GM23338 (cell line): ENCODE measurements at regions not wholly inside any gene's neighbourhood (a gene's known extent, or its start where the extent isn't known, plus 50 kb on each side); places are given as distances from the start of the nearest gene placed in this dataset.

Source experiments
- ATAC-seq: fragments of 200-7000 bp; cut with Tn5 transposase; 3 replicates; pipeline ENCODE4 v1.9.1; 2020
- DNase-seq: peaks from one replicate; pipeline ENCODE4 v3.0.0-alpha.2; 2015; ENCODE audit warnings: low spot score
- H2AFZ ChIP-seq: fragments of 200-600 bp; sonication (generic); 2 replicates; pipeline ENCODE4 v1.8.0; 2016; ENCODE audit warnings: antibody characterized with exemption, mild to moderate bottlenecking, moderate library complexity
- H3F3A ChIP-seq: fragments of 200-600 bp; sonication (generic); replicated peaks from 2 replicates; pipeline ENCODE4 v1.8.0; 2017; ENCODE audit warnings: antibody characterized with exemption, mixed run types, low read depth
- H3K27ac ChIP-seq: fragments of 200-600 bp; sonication (generic); 2 replicates; pipeline ENCODE4 v1.6.1; 2016; ENCODE audit warnings: low read depth
- H3K27me3 ChIP-seq: fragments of 200-600 bp; sonication (generic); 2 replicates; pipeline ENCODE4 v1.8.0; 2016; ENCODE audit warnings: mild to moderate bottlenecking, mixed run types, moderate library complexity; ENCODE audit not compliant: insufficient read depth
- H3K36me3 ChIP-seq: fragments of 200-600 bp; sonication (generic); 2 replicates; pipeline ENCODE4 v1.8.0; 2016; ENCODE audit warnings: mild to moderate bottlenecking; ENCODE audit not compliant: insufficient read depth
- H3K4me1 ChIP-seq: fragments of 200-600 bp; sonication (generic); 2 replicates; pipeline ENCODE4 v1.8.0; 2016; ENCODE audit warnings: mild to moderate bottlenecking, moderate library complexity; ENCODE audit not compliant: insufficient read depth
- H3K4me2 ChIP-seq: fragments of 200-600 bp; sonication (generic); 2 replicates; pipeline ENCODE4 v1.7.1; 2017; ENCODE audit warnings: mixed run types
- H3K4me3 ChIP-seq: fragments of 200-600 bp; sonication (generic); 2 replicates; pipeline ENCODE4 v1.6.1; 2016; ENCODE audit warnings: mixed run types
- H3K79me2 ChIP-seq: fragments of 200-600 bp; sonication (generic); replicated peaks from 2 replicates; pipeline ENCODE4 v1.8.0; 2017; ENCODE audit warnings: mild to moderate bottlenecking; ENCODE audit not compliant: insufficient read depth
- H3K9me2 ChIP-seq: fragments of 200-600 bp; sonication (generic); 2 replicates; pipeline ENCODE4 v1.8.0; 2017; ENCODE audit not compliant: insufficient read depth
- H4K20me1 ChIP-seq: fragments of 200-600 bp; sonication (generic); replicated peaks from 2 replicates; pipeline ENCODE4 v1.8.0; 2017; ENCODE audit warnings: mild to moderate bottlenecking; ENCODE audit not compliant: insufficient read depth
- H3K27ac Mint-ChIP-seq: 2 replicates; pipeline ENCODE4 v1.8.0; 2020; ENCODE audit warnings: inconsistent platforms, mild to moderate bottlenecking, moderate library complexity, mixed read lengths
- H3K27me3 Mint-ChIP-seq: 3 replicates; pipeline ENCODE4 v1.8.0; 2022; ENCODE audit warnings: low read depth, mild to moderate bottlenecking, moderate library complexity, mixed read lengths, inconsistent platforms; ENCODE audit not compliant: insufficient read depth, poor library complexity
- H3K36me3 Mint-ChIP-seq: 3 replicates; pipeline ENCODE4 v1.8.0; 2021; ENCODE audit warnings: low read depth, mild to moderate bottlenecking, inconsistent platforms, moderate library complexity, mixed read lengths
- H3K4me1 Mint-ChIP-seq: 3 replicates; pipeline ENCODE4 v1.8.0; 2020; ENCODE audit warnings: mild to moderate bottlenecking, inconsistent platforms, mixed read lengths
- H3K4me3 Mint-ChIP-seq: 3 replicates; pipeline ENCODE4 v1.8.0; 2021; ENCODE audit warnings: moderate library complexity, mild to moderate bottlenecking, inconsistent platforms, mixed read lengths
- H3K9me3 Mint-ChIP-seq: 3 replicates; pipeline ENCODE4 v1.8.0; 2020; ENCODE audit warnings: moderate library complexity, mild to moderate bottlenecking, inconsistent platforms, mixed read lengths
- EZH2 ChIP-seq: fragments of 200-600 bp; sonication (generic); IDR thresholded peaks from one replicate; pipeline ENCODE4 v1.8.0; 2017; ENCODE audit warnings: antibody characterized with exemption, mild to moderate bottlenecking, low read depth; ENCODE audit not compliant: unreplicated experiment
- EZH2phosphoT487 ChIP-seq: fragments of 200-600 bp; sonication (generic); IDR thresholded peaks from one replicate; pipeline ENCODE4 v1.8.1; 2018; ENCODE audit warnings: antibody characterized with exemption; ENCODE audit not compliant: unreplicated experiment
- JUNB ChIP-seq: IDR thresholded peaks from one replicate; pipeline ENCODE4 v1.6.1; 2016; ENCODE audit warnings: antibody characterized with exemption; ENCODE audit not compliant: unreplicated experiment
- NANOG ChIP-seq: IDR thresholded peaks from 2 replicates; pipeline ENCODE4 v1.6.1; 2016; ENCODE audit warnings: antibody characterized with exemption, borderline replicate concordance
- POLR2AphosphoS5 ChIP-seq: IDR thresholded peaks from 2 replicates; pipeline ENCODE4 v1.6.1; 2016; ENCODE audit warnings: antibody characterized with exemption, low read depth
- STAT1 ChIP-seq: IDR thresholded peaks from one replicate; pipeline ENCODE4 v1.6.1; 2016; ENCODE audit warnings: antibody characterized with exemption; ENCODE audit not compliant: unreplicated experiment
- ZNF462 ChIP-seq: fragments of 250-450 bp; sonication (Bioruptor Pico); IDR thresholded peaks from 2 replicates; pipeline ENCODE4 v1.5.0; 2020; ENCODE audit warnings: mild to moderate bottlenecking, moderate library complexity
- TF ChIP-seq, protein P1 (sequence below): IDR thresholded peaks from 2 replicates; pipeline ENCODE4 v1.6.1; 2016; ENCODE audit warnings: antibody characterized with exemption
- TF ChIP-seq, protein P2 (sequence below): IDR thresholded peaks from one replicate; pipeline ENCODE4 v1.6.1; 2018; ENCODE audit warnings: antibody characterized with exemption; ENCODE audit not compliant: unreplicated experiment

DNA sequence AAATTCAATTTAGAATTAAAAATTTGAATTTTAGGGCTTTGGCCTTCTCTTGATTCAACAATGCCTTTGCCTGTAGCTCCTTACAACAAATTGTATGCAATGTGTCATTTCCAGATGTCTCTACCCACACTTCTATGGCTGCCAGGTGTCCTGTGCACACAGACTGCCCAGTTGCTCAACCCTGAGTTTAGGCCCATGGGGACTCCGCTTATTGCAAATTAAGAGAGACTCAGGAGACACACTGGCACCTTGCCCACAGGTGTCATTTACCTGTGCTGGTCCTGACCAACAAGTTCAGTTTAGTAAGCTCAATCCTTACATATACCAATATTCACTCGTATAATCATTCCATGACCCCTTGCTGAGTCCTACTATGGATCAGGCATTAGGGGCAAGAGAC, 236.1 kb downstream of the OMA1 start:
- Histone ChIP-seq H3K36me3 (no peaks in the 10 kb centered on the region), H3K27ac (no peak overlapping the region), H3K4me1 (peaks cover 22% of the 10 kb centered on the region), H4K20me1 (no peaks in the 10 kb centered on the region), H3K9me2 (peaks cover 6% of the 10 kb centered on the region; the same call in 1 of the 2 replicates), H3F3A (no peaks in the 10 kb centered on the region), H3K4me2 (no peak overlapping the region), H3K79me2 (no peaks in the 10 kb centered on the region), H3K27me3 (no peaks in the 10 kb centered on the region), H2AFZ (no peak overlapping the region), H3K4me3 (no peak overlapping the region)
- TF ChIP-seq STAT1 (no peak), JUNB (no peak), NANOG (no peak)
- TF ChIP-seq, protein P1, sequence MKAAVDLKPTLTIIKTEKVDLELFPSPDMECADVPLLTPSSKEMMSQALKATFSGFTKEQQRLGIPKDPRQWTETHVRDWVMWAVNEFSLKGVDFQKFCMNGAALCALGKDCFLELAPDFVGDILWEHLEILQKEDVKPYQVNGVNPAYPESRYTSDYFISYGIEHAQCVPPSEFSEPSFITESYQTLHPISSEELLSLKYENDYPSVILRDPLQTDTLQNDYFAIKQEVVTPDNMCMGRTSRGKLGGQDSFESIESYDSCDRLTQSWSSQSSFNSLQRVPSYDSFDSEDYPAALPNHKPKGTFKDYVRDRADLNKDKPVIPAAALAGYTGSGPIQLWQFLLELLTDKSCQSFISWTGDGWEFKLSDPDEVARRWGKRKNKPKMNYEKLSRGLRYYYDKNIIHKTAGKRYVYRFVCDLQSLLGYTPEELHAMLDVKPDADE = no peak
- Mint-ChIP-seq H3K4me1 (peaks cover 28% of the 10 kb centered on the region), H3K4me3 (no peak overlapping the region), H3K27me3 (peaks cover 3% of the 10 kb centered on the region), H3K9me3 (no peaks in the 10 kb centered on the region), H3K36me3 (no peaks in the 10 kb centered on the region), H3K27ac (no peak overlapping the region)
- DNase-seq (no peak), ATAC-seq (no peak)

DNA sequence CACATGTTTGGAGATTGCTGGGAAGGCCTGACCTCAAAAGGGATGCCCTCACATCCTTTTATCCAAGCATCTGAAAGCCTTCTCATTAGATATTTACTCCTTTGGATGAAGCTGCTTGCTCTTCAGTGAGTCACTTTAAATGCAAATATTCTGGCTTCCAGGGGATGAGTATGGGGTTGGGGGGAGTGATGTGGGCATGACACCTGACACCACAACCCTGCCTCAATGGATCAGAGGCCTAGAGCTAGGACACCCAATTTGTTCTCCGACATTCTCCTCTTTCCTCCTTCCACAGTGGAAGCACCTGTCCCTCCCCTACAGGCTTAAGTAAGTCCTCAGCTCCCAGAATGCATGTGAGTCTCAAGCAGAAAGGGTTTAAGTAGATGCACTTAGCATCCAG, 238.3 kb downstream of the OMA1 start:
- Histone ChIP-seq H3K27ac (no peak overlapping the region), H3K4me1 (peaks cover 22% of the 10 kb centered on the region), H3K36me3 (no peaks in the 10 kb centered on the region), H3K9me2 (no peaks in the 10 kb centered on the region), H3K79me2 (no peaks in the 10 kb centered on the region), H3K27me3 (no peaks in the 10 kb centered on the region), H3F3A (no peaks in the 10 kb centered on the region), H3K4me3 (no peak overlapping the region), H2AFZ (no peak overlapping the region), H4K20me1 (no peaks in the 10 kb centered on the region), H3K4me2 (peak overlapping the region; percentile 44)
- H3K4me1 Mint-ChIP-seq = peaks cover 31% of the 10 kb centered on the region
- H3K27ac Mint-ChIP-seq = no peak overlapping the region
- H3K36me3 Mint-ChIP-seq = no peaks in the 10 kb centered on the region
- peaks cover 3% of the 10 kb centered on the region for H3K27me3 Mint-ChIP-seq
- no peak overlapping the region for H3K4me3 Mint-ChIP-seq
- TF ChIP-seq EZH2 = no peak
- no peak for TF ChIP-seq STAT1
- TF ChIP-seq, protein P2, sequence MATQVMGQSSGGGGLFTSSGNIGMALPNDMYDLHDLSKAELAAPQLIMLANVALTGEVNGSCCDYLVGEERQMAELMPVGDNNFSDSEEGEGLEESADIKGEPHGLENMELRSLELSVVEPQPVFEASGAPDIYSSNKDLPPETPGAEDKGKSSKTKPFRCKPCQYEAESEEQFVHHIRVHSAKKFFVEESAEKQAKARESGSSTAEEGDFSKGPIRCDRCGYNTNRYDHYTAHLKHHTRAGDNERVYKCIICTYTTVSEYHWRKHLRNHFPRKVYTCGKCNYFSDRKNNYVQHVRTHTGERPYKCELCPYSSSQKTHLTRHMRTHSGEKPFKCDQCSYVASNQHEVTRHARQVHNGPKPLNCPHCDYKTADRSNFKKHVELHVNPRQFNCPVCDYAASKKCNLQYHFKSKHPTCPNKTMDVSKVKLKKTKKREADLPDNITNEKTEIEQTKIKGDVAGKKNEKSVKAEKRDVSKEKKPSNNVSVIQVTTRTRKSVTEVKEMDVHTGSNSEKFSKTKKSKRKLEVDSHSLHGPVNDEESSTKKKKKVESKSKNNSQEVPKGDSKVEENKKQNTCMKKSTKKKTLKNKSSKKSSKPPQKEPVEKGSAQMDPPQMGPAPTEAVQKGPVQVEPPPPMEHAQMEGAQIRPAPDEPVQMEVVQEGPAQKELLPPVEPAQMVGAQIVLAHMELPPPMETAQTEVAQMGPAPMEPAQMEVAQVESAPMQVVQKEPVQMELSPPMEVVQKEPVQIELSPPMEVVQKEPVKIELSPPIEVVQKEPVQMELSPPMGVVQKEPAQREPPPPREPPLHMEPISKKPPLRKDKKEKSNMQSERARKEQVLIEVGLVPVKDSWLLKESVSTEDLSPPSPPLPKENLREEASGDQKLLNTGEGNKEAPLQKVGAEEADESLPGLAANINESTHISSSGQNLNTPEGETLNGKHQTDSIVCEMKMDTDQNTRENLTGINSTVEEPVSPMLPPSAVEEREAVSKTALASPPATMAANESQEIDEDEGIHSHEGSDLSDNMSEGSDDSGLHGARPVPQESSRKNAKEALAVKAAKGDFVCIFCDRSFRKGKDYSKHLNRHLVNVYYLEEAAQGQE = no peak
- TF ChIP-seq ZNF462 (CRISPR knock-in tag) = 0 out of 2 replicates have a peak, but pooled peaks have one; percentile 31
- TF ChIP-seq POLR2AphosphoS5 = no peak
- TF ChIP-seq EZH2phosphoT487 = no peak
- ATAC-seq = peak; percentile 96
- DNase-seq = peak; percentile 53
- no peaks in the 10 kb centered on the region for H3K9me3 Mint-ChIP-seq
